ENCODE measurements at regions not wholly inside any gene's neighbourhood (a gene's known extent, or its start where the extent isn't known, plus 50 kb on each side); places are given as distances from the start of the nearest gene placed in this dataset.
"Not testable (repeated sequence)": the region's sequence is repeated elsewhere in the genome, so short reads cannot be mapped to it uniquely, and the experiment has no call there.

DNA sequence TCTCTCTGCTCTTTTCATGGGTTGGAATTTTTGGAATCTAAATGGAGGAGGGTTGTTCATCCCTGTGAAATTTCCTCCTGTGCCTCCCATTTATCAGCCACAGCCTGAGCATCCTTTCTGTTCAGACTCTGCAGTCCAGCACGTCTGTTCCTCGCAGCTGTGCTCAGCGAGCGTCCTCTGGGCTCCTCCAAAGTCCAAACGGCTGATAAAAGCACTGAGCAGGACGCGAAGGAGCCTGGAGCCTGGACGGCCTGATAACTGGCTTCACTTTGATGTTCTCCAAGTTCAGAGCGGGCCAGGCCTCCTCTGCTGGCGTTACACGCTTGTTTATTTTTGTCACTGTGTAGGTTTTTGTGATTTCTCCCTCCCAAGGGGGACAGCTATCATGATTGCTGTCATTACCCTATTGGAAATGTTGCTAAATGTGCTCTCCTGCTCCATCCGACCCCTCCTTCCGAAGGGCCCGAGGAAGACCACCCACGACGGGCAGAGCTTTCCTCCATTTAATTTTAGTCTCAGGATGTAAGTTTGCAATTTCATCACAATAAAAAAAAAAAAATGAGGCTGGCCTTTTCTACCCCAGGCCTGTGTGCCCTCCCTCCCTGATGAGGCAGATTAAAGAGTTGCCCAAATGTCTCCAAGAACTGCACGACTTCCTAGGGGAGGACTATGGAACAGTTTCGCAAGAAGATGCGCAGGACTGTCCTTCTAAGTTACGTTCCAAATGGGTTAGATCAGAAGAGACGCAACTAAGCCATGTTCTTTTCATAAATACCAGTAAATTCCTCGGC, 290.5 kb upstream of the FOXF1 start:
- DNase-seq: no peak

DNA sequence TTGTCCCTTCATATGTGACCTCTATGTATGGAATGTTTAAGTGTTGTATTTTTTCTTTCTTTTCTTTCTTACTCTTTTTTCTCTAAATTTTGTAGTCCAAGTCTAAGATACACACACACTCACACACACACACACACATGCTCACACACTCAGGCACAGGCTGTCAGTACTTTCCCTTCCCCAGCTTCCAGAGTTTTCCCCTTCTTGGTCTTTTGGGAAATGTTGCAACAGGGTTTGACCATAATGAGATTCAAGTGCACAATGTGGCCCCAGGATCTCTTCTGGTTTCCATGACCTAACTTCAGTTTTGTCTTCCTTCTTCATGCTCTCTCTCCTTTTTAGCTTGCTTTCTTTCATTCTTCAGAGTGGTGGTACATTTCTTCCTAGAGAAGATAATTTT, 289.8 kb upstream of the FOXF1 start:
- DNase-seq: no peak

GRCh38 chr16:86221085-86221484, 289.2 kb upstream of the FOXF1 start:
- no peak for DNase-seq

- no peak for DNase-seq
Observed at GRCh38 chr16:86222547-86222946, 287.8 kb upstream of the FOXF1 start.

- no peak for DNase-seq
Observed at GRCh38 chr16:86222965-86223551, 287.3 kb upstream of the FOXF1 start.

DNA sequence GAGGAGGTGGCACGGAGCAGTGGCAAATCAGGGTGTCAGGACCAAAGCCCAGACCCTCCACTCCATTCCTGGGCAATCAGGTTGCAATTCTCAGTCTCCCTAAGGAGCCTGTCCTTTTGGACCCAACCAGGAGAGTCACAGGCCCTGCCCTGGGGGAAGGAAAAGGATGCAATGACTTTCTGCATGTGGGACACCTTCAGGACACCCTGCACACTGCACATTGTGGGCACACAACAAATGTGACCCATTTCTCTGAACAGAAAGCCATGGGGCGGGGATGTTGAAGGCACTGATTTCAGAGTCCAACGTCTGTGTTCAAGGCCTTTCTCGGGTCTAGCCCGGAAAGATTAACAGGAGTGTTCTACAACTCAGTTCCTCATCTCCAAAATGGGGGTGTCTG, 286.2 kb upstream of the FOXF1 start:
- no peak for DNase-seq

DNA sequence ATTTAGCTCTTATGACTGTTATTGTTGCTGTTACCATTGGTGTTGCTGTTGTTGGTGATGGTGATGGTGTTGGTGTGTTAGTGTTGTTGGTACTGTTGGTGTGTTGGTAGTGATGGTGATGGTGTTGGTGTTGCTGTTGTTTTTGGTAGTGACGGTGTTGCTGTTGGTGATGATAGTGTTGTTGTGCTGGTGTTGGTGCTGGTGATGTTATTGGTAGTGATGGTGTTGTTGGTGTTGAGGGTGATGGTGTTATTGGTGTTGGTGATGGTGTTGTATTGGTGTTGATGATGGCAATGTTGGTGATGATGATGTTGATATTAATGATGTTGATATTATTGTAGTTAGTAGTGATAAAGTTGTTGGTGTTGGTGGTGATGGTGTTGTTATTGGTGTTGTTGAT, 285.7 kb upstream of the FOXF1 start:
- DNase-seq: no peak

DNA sequence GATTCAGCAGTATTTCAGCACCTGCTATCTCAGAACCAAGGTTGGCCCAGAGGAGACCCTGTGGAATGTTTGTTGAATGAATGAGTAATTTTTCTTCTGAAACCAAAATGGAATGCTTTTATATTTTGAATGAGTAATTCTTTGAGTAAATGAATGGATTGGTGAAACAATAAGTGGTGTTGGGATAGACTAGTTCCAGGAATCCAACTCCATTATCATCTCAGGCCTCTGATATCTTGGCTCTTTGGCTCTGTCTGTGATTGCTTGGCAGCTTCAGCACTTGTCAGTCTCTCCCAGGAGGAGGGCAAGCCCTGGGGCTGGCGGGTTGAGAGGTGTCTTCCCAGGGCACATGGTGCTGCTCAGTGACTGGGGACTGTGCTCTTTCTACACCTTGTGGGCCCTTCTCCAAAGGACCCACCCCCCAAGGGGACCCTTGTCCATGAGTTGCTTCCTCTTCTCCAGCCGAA, 284.4 kb upstream of the FOXF1 start:
- no peak for DNase-seq

- DNase-seq: no peak
Observed at GRCh38 chr16:86227041-86227440, 283.3 kb upstream of the FOXF1 start.

DNA sequence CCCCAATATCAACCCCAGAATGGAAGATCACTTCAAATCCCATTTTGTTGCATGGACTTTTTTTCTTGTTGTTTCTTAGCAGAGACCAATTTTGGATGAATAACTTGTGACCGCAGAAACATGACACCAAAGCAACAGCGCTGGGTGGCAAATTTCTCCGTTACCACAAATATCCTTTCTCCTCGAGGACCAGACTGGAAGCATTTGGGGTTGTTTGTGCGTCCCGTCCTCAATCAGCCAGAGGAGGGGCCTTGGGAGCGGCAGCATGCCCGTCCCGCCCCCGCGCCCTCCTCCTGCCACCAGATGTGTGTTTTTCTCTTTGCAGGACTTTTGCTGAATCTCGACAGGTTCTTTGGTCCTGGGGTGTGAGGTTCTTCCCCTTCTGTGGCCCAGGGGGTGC, 282.5 kb upstream of the FOXF1 start:
- DNase-seq: no peak

DNA sequence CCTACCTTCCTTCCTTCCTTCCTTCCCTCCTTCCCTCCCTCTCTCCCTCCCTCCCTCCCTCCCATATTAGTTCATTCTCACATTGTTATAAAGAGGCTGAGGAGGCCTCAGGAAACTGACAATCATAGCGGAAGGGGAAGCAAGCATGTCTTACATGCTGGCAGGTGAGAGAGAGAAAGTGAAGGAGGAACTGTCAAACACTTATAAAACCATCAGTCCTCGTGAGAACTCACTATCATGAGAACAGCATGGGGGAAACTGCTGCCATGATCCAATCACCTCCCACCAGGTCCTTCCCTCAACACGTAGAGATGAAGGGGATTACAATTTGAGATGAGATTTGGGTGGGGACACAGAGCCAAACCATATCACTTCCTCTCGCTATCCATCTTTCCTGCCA, 281.6 kb upstream of the FOXF1 start:
- no peak for DNase-seq

- DNase-seq: no peak
Observed at GRCh38 chr16:86229283-86229682, 281.0 kb upstream of the FOXF1 start.

DNA sequence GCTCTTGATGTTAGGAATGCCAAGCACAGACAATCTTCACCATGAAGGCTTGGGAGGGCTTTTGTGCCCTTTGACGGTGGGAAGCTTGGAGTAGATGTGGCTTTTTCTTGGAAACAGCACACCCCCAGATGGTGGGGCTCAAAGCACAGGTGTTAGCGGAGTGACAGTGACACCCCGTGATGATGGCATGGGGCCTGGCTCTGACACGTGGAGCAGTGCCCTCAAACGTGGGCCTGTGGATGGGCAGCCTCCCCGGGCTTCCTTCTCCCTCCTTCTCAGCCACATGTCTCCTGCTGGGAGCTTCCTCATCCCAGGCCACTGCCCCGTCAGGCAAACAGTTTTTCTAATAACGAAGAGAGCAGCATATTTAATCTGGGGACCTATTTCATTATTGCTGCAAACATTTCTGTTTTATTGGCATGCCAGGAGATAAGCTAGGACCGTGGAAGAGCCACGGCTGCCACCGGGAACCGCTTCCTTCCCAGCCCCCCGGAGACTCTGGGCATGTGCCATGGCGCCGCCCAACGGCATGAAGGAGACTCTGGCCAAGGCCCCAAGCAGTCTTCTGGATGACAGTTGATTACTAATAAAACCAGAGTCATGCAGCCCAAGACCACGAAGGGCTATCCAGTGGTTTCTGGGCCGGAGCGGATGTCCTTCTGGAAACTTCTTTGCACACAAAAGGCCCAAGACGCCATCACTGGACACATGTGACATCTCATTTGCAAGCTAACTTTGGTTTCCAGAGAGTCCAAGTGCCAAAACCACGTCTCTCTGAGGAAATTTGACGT, 280.3 kb upstream of the FOXF1 start:
- DNase-seq: no peak

- DNase-seq: no peak
Observed at GRCh38 chr16:86231321-86231995, 278.9 kb upstream of the FOXF1 start.

DNA sequence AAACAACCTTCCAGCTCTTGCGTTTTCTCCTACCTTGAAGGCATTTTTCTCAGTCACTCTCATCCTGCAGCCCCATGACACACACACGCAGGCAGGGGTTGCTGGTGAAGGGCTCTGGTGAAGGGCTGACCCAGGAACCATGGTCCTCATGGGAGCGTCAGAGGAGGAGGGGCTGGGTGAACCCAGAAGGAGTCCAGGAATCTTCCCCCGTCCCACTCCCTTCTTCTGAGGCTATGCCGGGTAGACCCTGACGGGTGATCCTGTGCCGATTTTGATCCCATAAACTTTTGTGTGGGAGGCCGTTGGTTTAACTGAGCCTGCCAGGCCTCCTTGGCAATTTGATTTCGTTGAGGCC, 278.4 kb upstream of the FOXF1 start:
- DNase-seq: no peak

DNA sequence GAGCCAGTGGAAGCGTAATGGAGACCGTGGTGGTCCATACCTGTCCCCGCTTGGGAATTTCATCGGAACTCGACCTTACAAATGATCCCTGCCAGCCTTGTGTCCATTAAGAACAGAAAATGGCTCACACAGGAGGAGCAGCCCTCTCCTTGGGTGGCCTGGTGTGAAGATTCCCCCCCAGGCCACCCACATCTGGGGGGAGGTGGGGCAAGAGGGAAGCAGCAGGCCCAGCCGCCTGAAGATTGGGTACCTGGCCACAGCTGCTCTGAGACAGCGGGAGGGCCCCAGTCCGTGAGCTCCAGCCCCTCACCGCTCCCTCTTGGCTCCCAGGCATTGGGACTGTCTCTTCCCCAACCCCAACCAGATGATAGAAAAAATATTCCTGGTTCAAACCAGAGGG, 277.8 kb upstream of the FOXF1 start:
- DNase-seq: no peak

DNA sequence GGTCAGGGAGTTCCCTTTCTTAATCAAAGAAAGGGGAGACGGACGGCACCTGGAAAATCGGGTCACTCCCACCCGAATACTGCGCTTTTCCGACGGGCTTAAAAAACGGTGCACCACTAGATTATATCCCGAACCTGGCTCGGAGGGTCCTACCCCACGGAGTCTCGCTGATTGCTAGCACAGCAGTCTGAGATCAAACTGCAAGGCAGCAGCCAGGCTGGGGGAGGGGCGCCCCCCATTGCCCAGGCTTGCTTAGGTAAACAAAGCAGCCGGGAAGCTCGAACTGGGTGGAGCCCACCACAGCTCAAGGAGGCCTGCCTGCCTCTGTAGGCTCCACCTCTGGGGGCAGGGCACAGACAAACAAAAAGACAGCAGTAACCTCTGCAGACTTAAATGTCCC, 276.8 kb upstream of the FOXF1 start:
- DNase-seq: not testable (repeated sequence)

DNA sequence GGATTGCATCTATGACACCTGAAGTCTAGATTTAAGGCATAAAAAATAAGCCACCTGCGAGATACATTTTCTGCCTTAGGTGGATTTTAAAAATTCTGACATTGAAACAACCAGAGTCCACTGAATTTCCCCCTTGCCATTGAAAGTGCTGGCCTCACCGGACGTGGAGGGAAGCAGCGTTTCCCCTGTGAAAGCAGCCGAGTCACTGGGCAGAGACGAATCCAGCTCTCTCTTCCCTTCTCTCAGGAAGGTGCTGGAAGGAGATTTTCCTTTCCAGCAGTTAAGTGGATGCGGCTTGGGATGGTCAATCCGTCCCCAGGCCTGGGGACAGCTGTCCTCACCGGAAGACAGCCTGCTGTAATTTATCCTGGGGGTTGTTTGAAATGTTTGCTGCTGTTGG, 270.9 kb upstream of the FOXF1 start:
- DNase-seq: no peak

- DNase-seq: no peak
Observed at GRCh38 chr16:86240716-86241363, 269.5 kb upstream of the FOXF1 start.

DNA sequence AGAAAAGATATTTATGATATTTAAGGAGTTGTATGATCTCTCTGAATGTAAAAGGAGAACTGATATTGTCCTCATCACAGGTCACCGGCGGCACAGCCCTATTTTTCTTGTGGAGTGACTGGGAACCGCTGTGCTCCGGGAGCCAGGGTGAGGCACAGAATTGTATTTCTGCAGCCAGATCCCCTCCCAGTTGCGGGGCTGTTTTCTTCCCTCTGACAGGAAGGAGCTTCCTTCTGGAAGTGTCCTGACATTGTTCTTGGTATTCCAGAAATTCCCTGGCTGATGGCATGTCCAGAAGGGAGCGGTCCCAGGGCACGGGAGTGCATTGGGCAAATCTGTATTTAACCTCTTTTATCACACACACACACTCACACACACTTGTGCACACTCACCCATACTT, 268.6 kb upstream of the FOXF1 start:
- DNase-seq: no peak

GRCh38 chr16:86242244-86243122, 267.8 kb upstream of the FOXF1 start:
- no peak for DNase-seq

DNA sequence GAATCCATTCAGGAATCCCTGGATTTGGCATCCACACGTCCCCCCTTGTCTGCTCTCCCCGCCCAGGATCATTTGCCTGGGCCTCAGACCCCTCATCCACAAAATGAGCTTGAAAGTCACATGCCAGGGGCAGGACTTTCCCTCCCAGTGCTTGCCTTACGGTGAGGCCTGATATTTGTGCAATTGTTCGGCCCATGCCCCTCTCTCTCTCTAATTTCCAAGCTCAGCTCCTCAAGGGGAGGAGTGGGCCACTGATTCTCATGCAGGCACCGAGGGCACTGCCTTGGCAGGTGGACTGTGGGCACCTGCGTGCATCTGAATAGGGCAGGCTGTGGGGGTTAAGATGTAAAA, 267.2 kb upstream of the FOXF1 start:
- no peak for DNase-seq

Data from inflammatory macrophage treated with lipopolysaccharide for 1 hour (primary cell).